ENCODE measurements at regions not wholly inside any gene's neighbourhood (a gene's known extent, or its start where the extent isn't known, plus 50 kb on each side); places are given as distances from the start of the nearest gene placed in this dataset.

GRCh38 chr19:28940751-28941500, 272.0 kb downstream of the UQCRFS1 start:
- TF ChIP-seq POLR2A (IDR thresholded peaks at IDR 0.05) (no peak), CTCF (IDR thresholded peaks at IDR 0.05) (no peak)
- H3K4me3 ChIP-seq, result no peak overlapping the region
- no peaks in the 10 kb centered on the region for H3K36me3 ChIP-seq (replicated peaks in 1 of 2)
- H3K27me3 ChIP-seq, result peaks cover 3% of the 10 kb centered on the region
- no peaks in the 10 kb centered on the region for H3K9me3 ChIP-seq (replicated peaks in 1 of 3)
- intact Hi-C loops (cut with DNase I), result no loop called here
- 35 to 47% (median 40%) methylated on average over 7 of the region's 7 CpGs for WGBS, 4 donors
- H3K27ac ChIP-seq, result no peak overlapping the region
- DNase-seq, result no peak
- H3K4me1 ChIP-seq (replicated peaks in 1 of 2), result no peaks in the 10 kb centered on the region

GRCh38 chr19:28939236-28939635, 273.7 kb downstream of the UQCRFS1 start:
- Histone ChIP-seq H3K9me3 (replicated peaks in 1 of 3) (no peaks in the 10 kb centered on the region), H3K27me3 (peaks cover 3% of the 10 kb centered on the region), H3K36me3 (replicated peaks in 1 of 2) (no peaks in the 10 kb centered on the region), H3K4me3 (no peak overlapping the region), H3K4me1 (replicated peaks in 1 of 2) (no peaks in the 10 kb centered on the region), H3K27ac (no peak overlapping the region)
- TF ChIP-seq CTCF (IDR thresholded peaks at IDR 0.05) (no peak), POLR2A (IDR thresholded peaks at IDR 0.05) (no peak)
- no peak for DNase-seq
- intact Hi-C loops (cut with DNase I), result no loop called here

- H3K36me3 ChIP-seq (replicated peaks in 1 of 2), result no peaks in the 10 kb centered on the region
- intact Hi-C loops (cut with DNase I), result no loop called here
- H3K4me3 ChIP-seq, result no peak overlapping the region
- H3K27me3 ChIP-seq, result peaks cover 3% of the 10 kb centered on the region
- WGBS, 4 donors, result 89 to 100% (median 98%) methylated on average over 1 of the region's 1 CpG
- no peak for DNase-seq
- H3K27ac ChIP-seq, result no peak overlapping the region
- no peaks in the 10 kb centered on the region for H3K4me1 ChIP-seq (replicated peaks in 1 of 2)
- no peaks in the 10 kb centered on the region for H3K9me3 ChIP-seq (replicated peaks in 1 of 3)
- no peak for TF ChIP-seq CTCF (IDR thresholded peaks at IDR 0.05)
- TF ChIP-seq POLR2A (IDR thresholded peaks at IDR 0.05), result no peak
These were observed 276.9 kb downstream of the UQCRFS1 start for GRCh38 chr19:28936001-28936400.

GRCh38 chr19:28934631-28935030, 278.3 kb downstream of the UQCRFS1 start:
- DNase-seq, result no peak
- Histone ChIP-seq H3K4me3 (no peak overlapping the region), H3K27me3 (no peaks in the 10 kb centered on the region), H3K27ac (no peak overlapping the region), H3K36me3 (replicated peaks in 1 of 2) (no peaks in the 10 kb centered on the region), H3K9me3 (replicated peaks in 1 of 3) (no peaks in the 10 kb centered on the region), H3K4me1 (replicated peaks in 1 of 2) (no peaks in the 10 kb centered on the region)
- intact Hi-C loops (cut with DNase I), result no loop called here
- TF ChIP-seq CTCF (IDR thresholded peaks at IDR 0.05) (no peak), POLR2A (IDR thresholded peaks at IDR 0.05) (no peak)
